Naive thymus-derived CD8-positive, alpha-beta T cell (primary cell): ENCODE measurements at regions not wholly inside any gene's neighbourhood (a gene's known extent, or its start where the extent isn't known, plus 50 kb on each side); places are given as distances from the start of the nearest gene placed in this dataset.
"Not testable (repeated sequence)": the region's sequence is repeated elsewhere in the genome, so short reads cannot be mapped to it uniquely, and the experiment has no call there.

ENCODE experiments used
- ATAC-seq, 2 donors: fragments of 150-1000 bp; cut with Tn5 transposase in 1 of 2; sonication (Bioruptor Pico), chemical (Tn5 transposase) in 1 of 2; 1 replicate in 1 of 2; 2 replicates in 1 of 2; pipeline ENCODE4 v1.10.0; 2021; ENCODE audit warnings: mild to moderate bottlenecking in 2 of 2, moderate library complexity in 2 of 2
- POLR2A ChIA-PET: fragments of 350-600 bp; sonication (Branson Sonifier 250); formaldehyde crosslinking; loops from one replicate; lab custom pipeline; 2021; ENCODE audit warnings: antibody characterized with exemption; lab: Charles Lee
- DNase-seq, 10 donors: peaks; one replicate each; pipeline versions ENCODE4 v3.0.0 to v3.0.0-alpha.2; 2020 to 2022
- H3K27ac Mint-ChIP-seq, 10 donors: one replicate each; pipeline ENCODE4 v1.8.0; 2020 to 2022; ENCODE audit warnings: mild to moderate bottlenecking in 10 of 10, mixed read lengths in 10 of 10, moderate library complexity in 4 of 10, inconsistent platforms in 1 of 10
- H3K27me3 Mint-ChIP-seq, 5 donors: one replicate each; pipeline ENCODE4 v1.8.0; 2021 to 2022; ENCODE audit warnings: mixed read lengths in 5 of 5
- H3K36me3 Mint-ChIP-seq, 3 donors: one replicate each; pipeline ENCODE4 v1.8.0; 2020 to 2022; ENCODE audit warnings: mixed read lengths in 3 of 3, mild to moderate bottlenecking in 2 of 3, inconsistent platforms in 1 of 3
- H3K4me1 Mint-ChIP-seq, 4 donors: one replicate each; pipeline ENCODE4 v1.8.0; 2021 to 2022; ENCODE audit warnings: mixed read lengths in 4 of 4
- H3K4me3 Mint-ChIP-seq, 10 donors: one replicate each; pipeline ENCODE4 v1.8.0; 2020 to 2022; ENCODE audit warnings: mild to moderate bottlenecking in 10 of 10, mixed read lengths in 10 of 10, moderate library complexity in 6 of 10, inconsistent platforms in 1 of 10
- H3K9me3 Mint-ChIP-seq, 9 donors: one replicate each; pipeline ENCODE4 v1.8.0; 2020 to 2022; ENCODE audit warnings: mixed read lengths in 9 of 9, mild to moderate bottlenecking in 3 of 9, inconsistent platforms in 1 of 9, moderate library complexity in 1 of 9

GRCh38 chr11:23836981-23837380 is 659.9 kb upstream of the LUZP2 start:
- H3K4me3 Mint-ChIP-seq = no peak overlapping the region
- ATAC-seq (no peak), DNase-seq (no peak)
- H3K9me3 Mint-ChIP-seq = peaks cover 0 to 30% (median 5%) of the 10 kb centered on the region in 9 donors
- H3K27ac Mint-ChIP-seq = no peak overlapping the region
- H3K27me3 Mint-ChIP-seq = no peaks in the 10 kb centered on the region
- POLR2A ChIA-PET = no interaction called here
- H3K4me1 Mint-ChIP-seq = no peaks in the 10 kb centered on the region
- no peaks in the 10 kb centered on the region for H3K36me3 Mint-ChIP-seq

GRCh38 chr11:23840872-23841271 is 656.0 kb upstream of the LUZP2 start:
- ATAC-seq = no peak
- H3K4me3 Mint-ChIP-seq = no peak overlapping the region
- no peaks in the 10 kb centered on the region for H3K27me3 Mint-ChIP-seq
- no peaks in the 10 kb centered on the region for H3K4me1 Mint-ChIP-seq
- POLR2A ChIA-PET = no interaction called here
- no peak for DNase-seq
- no peak overlapping the region for H3K27ac Mint-ChIP-seq
- no peaks in the 10 kb centered on the region for H3K36me3 Mint-ChIP-seq
- peaks cover 4 to 32% (median 9%) of the 10 kb centered on the region in 9 donors for H3K9me3 Mint-ChIP-seq

- Mint-ChIP-seq H3K4me3 (no peak overlapping the region), H3K9me3 (peaks cover 3 to 28% (median 7%) of the 10 kb centered on the region in 9 donors), H3K27me3 (peaks cover 0 to 1% (median 0%) of the 10 kb centered on the region in 5 donors), H3K27ac (no peak overlapping the region), H3K36me3 (no peaks in the 10 kb centered on the region), H3K4me1 (peaks cover 0 to 1% (median 0%) of the 10 kb centered on the region in 4 donors)
- no peak for ATAC-seq
- POLR2A ChIA-PET = no interaction called here
- no peak for DNase-seq
These were observed 649.9 kb upstream of the LUZP2 start for GRCh38 chr11:23846902-23847422.

DNA sequence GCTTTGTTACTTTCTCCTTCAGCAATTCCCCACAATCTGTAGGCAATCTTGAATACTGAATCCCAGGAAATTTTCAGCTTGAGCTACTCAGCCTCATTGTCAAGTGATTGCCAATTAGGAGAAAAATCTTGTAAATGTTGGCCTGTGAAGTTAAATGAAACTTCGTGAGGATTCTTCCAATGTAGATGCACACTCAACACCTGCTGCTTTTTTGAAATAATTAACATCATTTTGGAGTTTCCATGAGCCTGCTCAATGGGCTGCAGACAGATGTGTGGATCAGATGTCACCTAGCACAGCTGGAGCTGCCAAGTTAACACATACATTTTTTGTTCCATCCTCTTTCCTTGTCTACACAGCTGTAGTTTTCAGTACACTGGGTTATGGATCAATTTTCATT is 645.6 kb upstream of the LUZP2 start:
- ATAC-seq = no peak
- Mint-ChIP-seq H3K9me3 (peaks cover 0 to 14% (median 2%) of the 10 kb centered on the region in 9 donors), H3K4me3 (no peak overlapping the region), H3K4me1 (peaks cover 0 to 1% (median 0%) of the 10 kb centered on the region in 4 donors), H3K36me3 (no peaks in the 10 kb centered on the region), H3K27me3 (peaks cover 0 to 1% (median 0%) of the 10 kb centered on the region in 5 donors), H3K27ac (no peak overlapping the region)
- POLR2A ChIA-PET = no interaction called here
- DNase-seq = no peak

GRCh38 chr11:23856654-23857053 is 640.2 kb upstream of the LUZP2 start:
- Mint-ChIP-seq H3K9me3 (peaks cover 0 to 5% (median 3%) of the 10 kb centered on the region in 9 donors), H3K4me3 (no peak overlapping the region), H3K27ac (no peak overlapping the region), H3K36me3 (no peaks in the 10 kb centered on the region), H3K27me3 (no peaks in the 10 kb centered on the region), H3K4me1 (no peaks in the 10 kb centered on the region)
- DNase-seq (no peak), ATAC-seq (no peak)
- POLR2A ChIA-PET = no interaction called here

- H3K27ac Mint-ChIP-seq = no peak overlapping the region
- POLR2A ChIA-PET = no interaction called here
- peaks cover 0 to 16% (median 4%) of the 10 kb centered on the region in 9 donors for H3K9me3 Mint-ChIP-seq
- no peak for DNase-seq
- no peak overlapping the region for H3K4me3 Mint-ChIP-seq
- H3K27me3 Mint-ChIP-seq = no peaks in the 10 kb centered on the region
- ATAC-seq = no peak
- H3K36me3 Mint-ChIP-seq = no peaks in the 10 kb centered on the region
- no peaks in the 10 kb centered on the region for H3K4me1 Mint-ChIP-seq
These were observed 637.8 kb upstream of the LUZP2 start for GRCh38 chr11:23859087-23859486.

- H3K4me3 Mint-ChIP-seq = no peak overlapping the region
- ATAC-seq = no peak
- H3K36me3 Mint-ChIP-seq = no peaks in the 10 kb centered on the region
- POLR2A ChIA-PET = no interaction called here
- H3K27ac Mint-ChIP-seq = no peak overlapping the region
- no peak for DNase-seq
- H3K4me1 Mint-ChIP-seq = no peaks in the 10 kb centered on the region
- H3K9me3 Mint-ChIP-seq = peaks cover 0 to 23% (median 4%) of the 10 kb centered on the region in 9 donors
- no peaks in the 10 kb centered on the region for H3K27me3 Mint-ChIP-seq
These were observed 635.2 kb upstream of the LUZP2 start for GRCh38 chr11:23861615-23862014.

DNA sequence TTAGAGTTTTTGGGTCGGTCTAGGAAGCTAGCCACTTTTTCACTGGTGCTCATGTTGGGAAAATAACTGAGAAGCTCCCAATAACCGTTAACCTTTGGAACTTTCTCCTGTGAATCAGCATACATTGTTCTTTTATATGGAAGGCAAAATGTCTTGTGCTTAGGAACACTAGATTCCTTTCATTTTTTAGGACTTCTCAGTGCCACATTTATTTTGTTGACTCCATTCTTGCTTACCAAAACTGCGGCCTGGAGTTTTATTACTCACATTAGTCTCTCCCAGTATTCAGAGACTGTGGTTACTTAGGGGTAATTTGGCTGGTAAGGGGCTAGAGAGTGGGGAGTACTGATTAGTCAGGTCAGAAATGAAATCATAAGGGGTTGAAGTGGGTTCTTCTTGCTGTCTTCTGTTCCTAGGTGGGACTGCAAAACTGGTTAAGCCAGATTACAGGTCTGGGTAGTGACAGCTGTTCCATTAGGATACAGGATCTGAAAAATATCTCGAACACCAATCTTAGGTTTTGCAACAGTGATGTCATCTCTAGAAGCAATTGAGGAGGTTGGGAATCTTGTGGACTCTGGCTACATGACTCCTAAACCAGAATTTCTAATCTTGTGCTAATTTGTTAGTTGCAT is 631.4 kb upstream of the LUZP2 start:
- POLR2A ChIA-PET = no interaction called here

DNA sequence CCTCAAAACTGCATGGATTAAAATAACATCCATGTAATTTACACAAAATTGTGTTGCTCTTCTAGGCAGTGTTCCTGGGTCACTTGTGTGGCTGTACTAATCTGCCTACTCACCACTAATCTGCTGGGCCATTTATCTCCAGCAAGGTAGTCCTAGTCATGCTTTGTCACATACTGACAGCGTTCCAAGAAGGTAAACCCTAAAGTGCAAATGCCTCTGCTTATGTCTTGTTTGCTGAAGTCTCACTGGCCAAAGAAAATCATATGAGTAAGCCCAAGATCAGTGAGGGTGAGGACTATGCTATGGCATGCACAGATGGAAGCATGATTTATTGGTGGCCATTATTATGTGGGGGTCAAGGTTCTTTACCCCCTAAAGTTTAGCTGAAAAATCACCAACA is 630.2 kb upstream of the LUZP2 start:
- Mint-ChIP-seq H3K36me3 (no peaks in the 10 kb centered on the region), H3K27ac (no peak overlapping the region), H3K9me3 (peaks cover 0 to 30% (median 9%) of the 10 kb centered on the region in 9 donors), H3K4me3 (no peak overlapping the region), H3K27me3 (no peaks in the 10 kb centered on the region), H3K4me1 (no peaks in the 10 kb centered on the region)
- ATAC-seq (no peak), DNase-seq (no peak)
- POLR2A ChIA-PET = no interaction called here

More for the DNA sequence above, 631.4 kb upstream of the LUZP2 start:
- DNase-seq (no peak), ATAC-seq (no peak)
- no peaks in the 10 kb centered on the region for H3K4me1 Mint-ChIP-seq
- H3K4me3 Mint-ChIP-seq = no peak overlapping the region
- no peak overlapping the region for H3K27ac Mint-ChIP-seq
- H3K9me3 Mint-ChIP-seq = peaks cover 2 to 30% (median 7%) of the 10 kb centered on the region in 9 donors
- no peaks in the 10 kb centered on the region for H3K36me3 Mint-ChIP-seq
- no peaks in the 10 kb centered on the region for H3K27me3 Mint-ChIP-seq

DNA sequence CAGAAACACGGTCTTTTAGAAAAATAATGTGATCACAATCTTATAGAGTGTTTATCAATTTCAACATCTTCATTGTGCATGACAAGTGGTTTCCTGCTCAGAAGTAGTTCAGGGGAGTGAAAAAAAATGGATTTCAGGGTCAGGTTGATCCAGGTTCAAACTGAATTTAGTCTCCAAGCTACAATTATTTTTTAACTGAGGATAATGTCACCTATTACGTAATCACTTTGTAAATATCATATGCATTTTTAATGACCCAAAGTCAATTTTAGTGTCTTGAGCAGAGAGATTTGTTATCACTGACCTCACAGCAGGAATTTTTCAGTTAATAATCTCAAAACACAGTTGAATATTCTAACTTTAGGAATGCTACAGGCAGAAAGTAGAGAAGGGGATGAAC is 627.2 kb upstream of the LUZP2 start:
- POLR2A ChIA-PET = no interaction called here
- no peaks in the 10 kb centered on the region for H3K27me3 Mint-ChIP-seq
- H3K27ac Mint-ChIP-seq = no peak overlapping the region
- H3K4me3 Mint-ChIP-seq = no peak overlapping the region
- no peak for DNase-seq
- H3K36me3 Mint-ChIP-seq = no peaks in the 10 kb centered on the region
- no peaks in the 10 kb centered on the region for H3K4me1 Mint-ChIP-seq
- ATAC-seq = no peak
- peaks cover 0 to 22% (median 8%) of the 10 kb centered on the region in 9 donors for H3K9me3 Mint-ChIP-seq

DNA sequence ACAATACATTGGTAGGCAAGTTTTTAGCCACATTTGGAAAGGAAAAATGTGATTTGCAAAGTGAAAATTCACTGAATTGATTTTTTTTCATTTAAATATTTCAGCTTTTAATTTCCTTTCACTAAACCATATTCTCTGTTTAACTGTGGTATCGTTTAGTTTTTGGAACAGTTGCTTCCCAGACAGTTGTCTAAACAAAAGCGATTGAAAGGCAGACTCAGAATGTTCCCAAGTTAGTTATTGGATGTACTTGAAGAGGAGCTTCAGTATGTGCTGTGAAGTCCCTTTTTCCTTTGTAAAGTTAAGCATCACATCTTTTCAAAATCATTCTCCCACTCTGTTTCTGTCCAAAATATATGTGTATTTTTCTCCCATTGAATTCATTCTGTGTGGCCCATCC is 623.4 kb upstream of the LUZP2 start:
- no peak overlapping the region for H3K4me3 Mint-ChIP-seq
- peaks cover under 1 to 24% (median 7%) of the 10 kb centered on the region in 9 donors for H3K9me3 Mint-ChIP-seq
- no peak overlapping the region for H3K27ac Mint-ChIP-seq
- no peaks in the 10 kb centered on the region for H3K27me3 Mint-ChIP-seq
- no peaks in the 10 kb centered on the region for H3K4me1 Mint-ChIP-seq
- ATAC-seq (no peak), DNase-seq (no peak)
- POLR2A ChIA-PET = no interaction called here
- no peaks in the 10 kb centered on the region for H3K36me3 Mint-ChIP-seq

DNA sequence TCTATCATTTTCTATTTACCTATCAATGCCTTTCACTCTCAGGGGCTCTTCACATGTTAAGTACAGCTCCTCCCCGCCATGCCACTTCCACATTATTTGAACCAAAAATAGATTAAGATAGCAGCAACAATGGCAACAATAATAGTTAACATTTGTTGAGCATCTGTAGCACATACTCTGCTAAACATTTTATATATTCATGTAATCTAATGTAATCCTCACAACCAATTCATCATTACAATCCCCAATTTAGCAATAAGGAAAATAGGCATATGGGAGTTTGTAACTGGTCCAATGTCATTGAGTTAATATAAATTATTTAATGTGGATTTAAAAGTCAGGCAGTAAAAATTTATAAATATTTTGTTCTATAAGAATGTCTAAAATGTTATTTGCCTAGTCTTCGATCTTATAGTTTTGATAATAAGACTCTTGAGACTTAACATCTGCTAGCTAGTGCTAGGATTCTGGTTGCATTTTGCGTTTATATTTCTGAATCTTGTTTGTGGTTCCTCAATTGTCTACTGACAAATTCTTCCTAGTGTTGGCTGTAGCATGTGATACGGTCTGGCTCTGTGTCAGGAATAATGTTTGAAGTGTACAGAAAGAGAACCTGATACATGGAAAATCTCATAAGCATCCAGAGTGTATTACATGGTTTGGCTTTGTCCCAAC is 621.5 kb upstream of the LUZP2 start:
- Mint-ChIP-seq H3K27me3 (no peaks in the 10 kb centered on the region), H3K9me3 (peaks cover 3 to 20% (median 10%) of the 10 kb centered on the region in 9 donors), H3K4me1 (no peaks in the 10 kb centered on the region), H3K4me3 (no peak overlapping the region), H3K27ac (no peak overlapping the region), H3K36me3 (no peaks in the 10 kb centered on the region)
- DNase-seq = no peak
- no peak for ATAC-seq
- POLR2A ChIA-PET = no interaction called here

GRCh38 chr11:23883426-23884048 is 613.3 kb upstream of the LUZP2 start:
- POLR2A ChIA-PET, H3K27me3 Mint-ChIP-seq, DNase-seq, H3K27ac Mint-ChIP-seq, H3K4me1 Mint-ChIP-seq, H3K4me3 Mint-ChIP-seq, H3K36me3 Mint-ChIP-seq, ATAC-seq: not testable (repeated sequence)
- peaks cover 0 to 27% (median 4%) of the 10 kb centered on the region in 9 donors for H3K9me3 Mint-ChIP-seq
